ENCODE measurements at regions not wholly inside any gene's neighbourhood (a gene's known extent, or its start where the extent isn't known, plus 50 kb on each side); places are given as distances from the start of the nearest gene placed in this dataset.

DNA sequence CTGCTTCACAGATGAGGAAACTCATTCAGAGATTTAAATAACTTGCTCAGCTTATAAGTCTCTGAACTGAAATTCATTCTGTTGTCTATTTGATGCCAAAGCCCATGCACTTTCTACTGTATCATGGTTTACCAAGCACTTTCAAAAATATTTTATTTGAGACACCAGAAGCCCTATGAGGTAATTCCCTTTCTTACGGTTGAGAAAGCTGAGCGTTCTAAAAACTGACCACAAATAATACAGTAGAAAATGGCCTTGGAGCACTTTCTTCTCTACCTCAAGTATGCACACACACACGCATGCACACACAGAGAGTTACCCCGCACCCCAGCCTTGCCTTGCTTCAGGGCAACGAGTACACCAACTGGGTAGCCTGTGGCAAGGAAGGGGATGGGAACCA lies 228.5 kb downstream of the RFC3 start:
- no peak for DNase-seq

DNA sequence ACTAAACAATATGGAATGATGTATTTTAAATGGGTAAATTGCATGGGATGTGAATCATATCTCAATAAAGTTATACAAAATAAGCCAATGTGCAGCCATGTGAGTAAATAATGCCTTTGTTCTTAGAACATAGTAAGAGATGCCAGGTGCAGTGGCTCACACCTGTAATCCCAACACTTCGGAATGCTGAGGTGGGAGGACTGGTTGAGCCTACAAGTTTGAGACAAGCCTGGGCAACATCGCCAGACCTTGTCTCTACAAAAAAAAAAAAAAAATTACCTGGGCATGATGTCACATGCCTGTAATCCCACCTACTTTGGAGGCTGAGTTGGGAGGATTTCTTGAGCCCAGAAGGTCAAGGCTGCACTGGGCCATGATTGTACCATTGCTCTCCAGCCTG lies 230.7 kb downstream of the RFC3 start:
- no peak for DNase-seq

DNA sequence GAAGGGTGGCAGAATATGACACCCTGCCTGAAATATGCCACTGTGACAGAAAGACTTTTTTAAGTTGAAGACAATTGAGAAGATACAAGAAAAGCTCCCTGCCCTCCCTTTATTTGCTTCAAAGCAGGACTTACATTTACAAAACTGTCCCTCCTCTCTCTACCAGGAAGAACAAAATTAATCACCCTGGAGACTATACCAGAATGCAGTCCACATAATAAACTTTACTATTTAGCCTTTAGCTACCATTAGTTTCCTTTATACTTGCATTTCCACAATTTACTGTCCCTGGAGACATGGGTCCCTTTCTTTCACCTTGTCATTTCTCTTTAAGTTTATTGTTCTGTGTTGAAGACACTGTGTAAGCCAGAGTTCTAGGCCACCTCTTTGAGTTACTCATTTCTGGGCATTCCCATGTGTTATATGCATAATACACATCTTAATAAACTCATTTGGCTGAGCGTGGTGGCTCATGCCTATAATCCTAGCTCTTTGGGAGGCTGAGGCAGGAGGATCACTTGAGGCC lies 238.8 kb downstream of the RFC3 start:
- no peak for DNase-seq

DNA sequence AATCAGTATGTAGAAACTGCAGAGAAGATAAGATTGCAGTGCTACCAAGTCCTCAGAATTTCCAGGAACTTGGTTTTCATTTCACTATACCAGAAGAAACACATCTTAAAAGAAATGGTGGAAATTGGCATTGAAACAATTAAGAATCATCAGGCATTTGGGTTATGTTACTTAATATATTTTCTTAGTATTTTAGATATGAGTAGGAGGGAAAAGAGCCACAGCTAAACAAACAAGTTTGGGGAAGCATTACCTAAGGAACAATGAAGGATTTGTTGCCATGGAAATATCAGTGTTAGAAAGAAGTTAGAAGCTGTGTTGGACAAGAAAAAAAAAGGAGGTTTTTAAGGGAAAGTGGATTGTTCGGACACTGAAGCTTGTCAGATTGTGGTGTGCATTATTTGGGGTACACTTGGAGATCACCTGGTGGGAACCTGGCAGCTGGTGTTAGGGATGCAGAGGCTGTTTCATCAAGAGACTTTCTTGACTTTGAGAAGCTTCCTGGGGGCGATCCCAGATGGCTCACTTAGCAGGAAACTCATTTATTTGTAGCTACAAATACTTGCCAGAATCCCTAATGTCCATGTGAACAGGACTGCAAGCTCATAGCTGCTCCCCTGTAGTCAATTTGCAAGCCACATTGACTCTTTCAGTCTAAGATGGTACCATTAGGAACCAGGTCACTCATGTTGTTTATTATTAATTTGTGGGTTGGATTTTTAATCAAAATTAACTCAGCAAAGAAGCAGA lies 246.7 kb downstream of the RFC3 start:
- no peak for DNase-seq

DNA sequence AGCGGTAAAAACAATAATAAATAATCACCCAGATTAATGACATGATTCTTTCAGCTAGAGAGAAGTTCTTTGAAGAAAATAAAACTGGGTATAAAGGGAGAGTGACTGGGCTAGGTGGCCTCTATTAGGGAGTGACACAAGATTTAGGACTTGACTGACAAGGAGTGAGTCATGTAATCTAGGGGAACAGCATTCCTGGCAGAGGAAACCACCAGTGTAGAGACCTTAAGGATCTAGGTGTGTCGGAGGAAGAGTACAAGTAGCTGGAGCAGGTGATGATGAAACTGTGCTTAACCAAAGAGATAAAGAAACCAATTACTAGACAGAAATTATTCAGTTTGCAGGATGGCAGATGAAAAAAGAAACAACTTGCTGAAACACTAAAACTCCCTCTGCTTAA lies 248.0 kb downstream of the RFC3 start:
- DNase-seq = no peak

DNA sequence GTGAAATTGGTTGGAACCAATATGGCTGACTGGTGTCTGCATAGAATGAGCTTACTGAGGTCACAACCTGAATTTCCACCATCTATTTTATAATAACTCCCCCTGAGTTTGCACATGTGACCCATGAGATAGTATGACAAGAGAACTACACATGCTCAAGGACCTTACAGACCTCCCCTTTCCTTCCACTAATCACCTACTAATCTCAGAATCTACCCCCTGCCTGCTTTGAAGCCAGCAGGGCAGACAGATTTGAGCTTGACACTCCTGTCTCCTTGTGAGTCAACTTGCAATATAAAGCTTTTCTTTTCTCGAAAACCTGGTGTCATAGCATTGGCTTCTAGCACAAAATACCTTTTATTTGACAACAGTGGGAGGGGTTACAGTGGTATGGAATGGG lies 248.4 kb downstream of the RFC3 start:
- DNase-seq = no peak

DNA sequence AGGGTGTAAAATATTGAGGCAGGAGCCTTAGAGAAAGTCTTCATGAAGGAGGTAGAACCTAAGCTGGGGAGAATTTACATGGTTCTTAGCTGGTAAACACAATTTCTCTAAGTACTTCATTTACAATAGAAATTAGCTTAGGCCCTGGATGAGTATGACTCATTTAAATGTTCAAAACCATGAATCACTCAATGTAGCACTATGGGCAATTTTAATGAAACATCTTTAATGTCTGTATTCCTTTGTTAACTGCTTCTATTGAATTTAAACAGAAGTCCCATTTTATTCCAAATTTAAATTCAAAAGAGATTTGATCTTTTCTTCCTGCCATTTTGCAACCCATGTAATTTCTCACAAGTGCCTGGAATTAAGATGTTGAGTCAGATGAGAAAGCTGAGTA lies 252.1 kb downstream of the RFC3 start:
- DNase-seq = no peak

DNA sequence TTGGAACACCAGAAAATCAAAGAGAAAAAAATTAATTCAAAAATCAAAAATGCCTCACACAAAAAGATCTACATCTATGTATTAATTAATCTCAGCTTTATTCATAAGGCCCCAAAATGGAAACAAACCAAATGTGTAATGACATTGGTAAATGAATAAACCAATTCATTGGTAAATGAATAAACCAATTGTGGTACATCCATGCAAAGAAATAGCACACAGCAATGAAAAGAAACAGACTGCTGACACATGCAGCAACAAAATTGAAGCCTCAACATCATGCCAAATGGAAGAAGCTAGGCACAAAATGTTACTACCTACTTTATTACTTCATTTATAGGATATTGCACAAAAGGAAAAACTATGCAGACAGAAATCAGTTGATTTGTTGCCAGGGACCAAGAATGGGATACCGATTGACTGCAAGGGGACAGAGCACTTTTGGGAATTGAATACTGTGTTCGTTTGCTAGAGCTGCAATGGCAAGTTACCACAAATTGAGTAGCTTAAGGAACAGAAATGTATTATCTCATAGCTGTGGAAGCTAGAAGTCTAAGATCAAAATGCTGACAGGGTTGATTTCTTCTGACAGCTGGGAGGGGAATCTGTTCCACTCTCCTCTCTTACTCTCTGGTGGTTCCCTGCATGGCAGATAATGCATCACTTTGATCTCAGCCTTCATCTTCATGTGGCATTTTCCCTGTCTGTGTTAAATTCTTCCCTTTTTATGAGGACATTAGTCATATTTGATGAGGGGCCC lies 252.8 kb downstream of the RFC3 start:
- DNase-seq = no peak

DNA sequence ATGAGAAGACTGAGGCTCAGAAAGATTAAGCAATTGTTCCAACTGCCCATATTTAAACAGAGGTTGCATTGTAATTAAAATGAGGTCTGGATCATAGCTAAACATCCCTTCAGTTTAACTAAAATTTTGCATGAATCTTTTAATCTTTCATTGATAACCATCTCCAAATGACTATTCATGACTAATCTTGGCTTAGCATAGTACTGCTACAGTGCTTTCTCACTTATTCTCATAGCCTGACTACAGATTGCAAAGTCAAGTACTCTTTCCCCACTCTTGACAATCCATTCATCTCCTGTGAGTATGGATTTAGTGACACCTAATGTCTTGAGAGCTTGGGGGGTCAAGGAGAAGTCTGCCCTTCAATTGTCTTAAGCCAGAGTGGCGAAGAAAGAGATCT lies 258.4 kb downstream of the RFC3 start:
- no peak for DNase-seq

DNA sequence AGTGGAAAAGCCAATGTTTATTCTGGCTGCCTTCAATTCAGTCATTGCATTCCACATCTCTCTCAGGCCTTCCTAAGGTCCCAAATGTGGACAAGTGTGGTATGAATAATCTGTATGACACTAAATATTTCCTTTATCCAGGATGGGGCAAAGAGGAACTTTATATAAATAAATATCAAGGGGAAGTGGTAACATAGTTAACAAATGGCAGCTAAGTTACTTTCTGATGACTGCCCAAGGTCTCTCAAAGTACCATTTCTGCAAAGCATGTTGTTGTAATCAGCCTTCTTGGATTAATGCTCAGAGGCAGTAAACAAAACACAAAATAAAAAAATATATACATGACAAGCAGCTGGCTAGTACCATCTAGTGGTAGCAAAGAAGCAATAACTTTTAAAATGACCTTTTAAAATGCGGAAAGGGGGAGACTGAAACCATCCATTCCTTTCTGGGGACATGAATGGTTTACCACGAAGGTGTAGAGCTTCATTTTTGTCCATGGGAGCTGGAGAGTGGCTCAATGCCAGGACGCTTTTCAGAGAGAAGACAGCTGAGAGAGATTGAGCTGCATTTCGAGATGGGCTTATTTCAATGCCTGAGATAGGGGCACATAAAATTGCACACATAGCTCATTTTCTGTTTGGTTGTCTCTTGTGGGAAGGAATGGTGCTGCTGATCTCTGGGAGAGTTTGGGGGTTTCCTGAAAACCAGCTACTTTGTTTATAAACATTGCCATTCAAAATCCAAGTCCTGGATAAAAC lies 259.2 kb downstream of the RFC3 start:
- no peak for DNase-seq

DNA sequence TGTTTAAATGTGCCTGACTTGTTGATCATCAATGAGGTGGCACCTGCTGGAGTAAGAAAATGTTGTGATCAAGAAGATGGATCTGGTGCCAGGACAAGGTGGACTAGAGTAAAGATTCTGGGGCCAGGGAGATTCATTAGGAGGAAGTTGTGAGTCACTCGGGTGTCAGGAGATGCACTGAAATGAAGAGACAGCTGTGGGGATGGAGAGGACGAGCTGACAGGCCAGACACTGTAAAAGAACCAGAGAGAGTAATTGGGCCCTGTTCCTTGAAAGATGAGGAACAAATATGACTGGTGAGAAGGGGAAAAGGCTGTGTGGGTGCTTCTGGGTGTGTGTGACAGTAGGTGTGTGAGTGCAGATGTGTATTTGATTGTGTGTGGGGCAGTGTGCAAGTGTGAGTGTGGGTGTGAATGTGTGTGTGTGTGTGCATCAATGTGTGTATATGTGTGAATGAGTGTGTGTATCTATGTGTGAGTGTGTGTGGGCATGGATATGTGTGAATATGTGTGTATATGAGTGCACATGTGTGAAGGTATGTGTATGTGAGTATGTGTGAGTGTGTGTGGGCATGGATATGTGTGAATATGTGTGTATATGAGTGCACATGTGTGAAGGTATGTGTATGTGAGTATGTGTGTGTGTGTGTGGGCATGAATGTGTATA lies 260.5 kb downstream of the RFC3 start:
- DNase-seq = no peak

DNA sequence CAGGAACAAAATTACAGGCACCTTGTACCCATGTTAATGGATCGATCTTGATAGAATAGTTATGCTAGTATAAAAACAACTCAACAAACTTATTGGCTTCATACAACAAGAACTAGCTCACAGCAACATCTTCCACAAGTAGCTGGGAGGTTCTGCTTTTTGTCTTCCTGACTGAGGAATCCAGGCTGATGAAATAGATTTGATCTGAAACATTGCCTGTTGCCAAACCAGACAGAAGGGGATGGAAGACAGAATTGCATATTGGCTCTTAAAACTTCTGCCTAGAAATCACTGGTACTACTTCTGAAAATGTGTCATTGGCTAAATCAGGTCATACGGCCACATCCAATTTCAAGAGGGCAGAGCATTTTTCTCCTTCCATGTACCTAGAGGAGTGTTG lies 267.3 kb downstream of the RFC3 start:
- DNase-seq = no peak

DNA sequence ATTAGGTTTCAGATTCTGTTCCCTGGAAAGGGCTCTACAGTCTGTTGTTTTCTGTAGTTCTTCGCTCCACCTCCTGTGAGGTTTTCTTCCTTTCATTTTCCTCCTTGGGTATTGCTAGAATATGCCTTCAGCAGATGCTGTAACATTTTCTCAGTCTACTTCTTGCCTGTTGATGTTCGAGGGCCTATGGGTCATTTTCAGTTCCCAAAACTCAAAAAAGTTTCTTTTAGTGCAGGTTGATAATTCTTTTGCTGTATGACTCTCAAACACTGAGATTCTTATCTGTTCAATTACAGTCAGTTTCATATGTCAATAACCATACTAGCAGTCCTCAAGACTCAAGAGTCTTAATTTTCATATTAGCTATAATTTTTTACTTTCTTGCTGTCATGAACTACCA lies 268.3 kb downstream of the RFC3 start:
- DNase-seq = no peak

DNA sequence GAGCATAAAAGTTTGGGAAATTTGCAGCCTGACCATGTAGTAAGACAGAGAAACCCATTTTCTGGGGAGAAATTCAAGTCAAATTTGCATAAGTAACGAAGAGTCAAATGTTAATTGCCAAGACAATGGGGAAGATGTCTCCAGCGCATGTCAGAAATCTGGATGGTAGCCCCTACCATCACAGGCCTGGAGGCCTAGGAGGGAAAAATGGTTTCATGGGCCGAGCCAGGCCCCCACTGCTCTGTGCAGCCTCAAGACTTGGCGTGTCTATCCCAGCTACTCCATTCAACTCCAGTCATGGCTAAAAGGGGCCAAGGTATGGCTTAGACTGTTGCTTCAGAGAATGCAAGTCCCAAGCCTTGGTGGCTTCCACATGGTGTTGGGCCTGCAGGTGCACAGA lies 269.8 kb downstream of the RFC3 start:
- DNase-seq = no peak

DNA sequence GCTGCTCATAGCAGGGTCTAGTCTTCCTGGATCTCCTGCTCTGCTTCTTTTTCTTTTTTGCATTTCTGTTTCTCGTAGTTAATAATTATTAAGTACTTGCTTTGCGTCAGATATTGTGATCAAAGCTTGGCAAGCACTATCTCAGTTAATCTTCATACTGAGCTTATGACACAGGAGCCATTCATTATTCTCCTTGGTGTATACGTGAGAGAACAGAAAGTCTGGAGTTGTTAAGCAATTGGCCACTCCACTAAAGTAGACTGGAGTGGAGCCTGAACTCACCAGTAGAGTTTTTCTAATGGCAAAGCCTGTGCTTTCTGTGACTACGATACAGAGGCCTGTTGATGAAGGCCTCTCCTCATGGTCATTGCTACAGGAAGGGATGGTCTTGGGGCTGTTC lies 285.9 kb downstream of the RFC3 start:
- DNase-seq = no peak

DNA sequence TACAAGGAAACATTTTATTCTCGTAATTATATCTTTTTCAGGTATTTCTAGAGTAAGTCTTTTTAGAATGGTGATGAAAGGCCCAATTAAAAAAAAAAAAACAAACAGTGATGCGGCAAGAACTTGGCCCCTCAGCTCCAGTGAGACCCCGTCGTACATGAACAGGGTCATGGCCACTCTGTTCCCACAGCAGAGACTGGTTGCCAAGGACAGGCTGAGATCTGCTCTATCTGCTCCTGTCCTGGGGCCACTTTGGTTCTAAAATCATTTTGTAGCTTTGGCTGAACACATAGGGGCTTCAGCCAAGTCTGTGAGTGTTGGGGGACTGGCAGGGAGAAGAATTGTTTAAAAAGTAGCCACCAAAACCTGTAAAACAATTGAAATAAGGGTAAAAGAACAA lies 286.9 kb downstream of the RFC3 start:
- DNase-seq = no peak

DNA sequence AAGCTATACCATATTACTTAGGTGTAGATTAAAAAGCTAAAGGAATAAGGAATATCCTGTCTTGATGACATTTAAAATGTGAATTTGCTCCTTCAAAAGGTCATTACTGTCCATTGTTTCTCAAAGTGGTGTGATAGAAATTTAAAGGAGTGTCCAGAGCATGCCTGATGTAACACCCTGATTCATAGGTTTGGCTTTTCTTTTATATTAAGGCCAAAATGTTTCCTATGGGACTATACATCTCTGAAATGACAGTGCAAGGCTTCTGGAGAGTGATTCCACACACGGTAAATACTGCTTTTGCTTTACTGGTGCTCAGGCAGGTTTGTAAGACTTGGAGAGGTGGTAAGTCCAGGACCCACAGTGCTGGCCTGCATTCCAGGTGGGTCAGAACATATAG lies 289.9 kb downstream of the RFC3 start:
- no peak for DNase-seq

DNA sequence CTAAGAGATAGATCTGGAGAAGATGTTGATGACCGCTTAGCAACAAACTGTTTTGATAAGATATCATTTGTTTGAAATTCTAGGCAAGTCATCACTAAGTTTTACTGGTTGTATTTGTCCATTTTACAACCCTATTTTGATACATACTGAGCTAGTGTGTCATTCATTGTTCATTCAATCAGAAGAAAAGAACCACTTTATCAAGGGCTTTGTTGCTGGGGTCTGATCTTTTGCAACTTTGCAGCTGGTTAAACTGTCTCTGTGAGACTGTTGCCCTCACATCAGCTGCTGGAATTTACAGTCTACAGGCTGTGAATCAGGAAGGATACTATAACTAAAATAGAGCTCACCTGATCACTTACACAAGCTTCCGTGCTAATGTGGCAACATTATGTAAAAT lies 290.5 kb downstream of the RFC3 start:
- DNase-seq = no peak

DNA sequence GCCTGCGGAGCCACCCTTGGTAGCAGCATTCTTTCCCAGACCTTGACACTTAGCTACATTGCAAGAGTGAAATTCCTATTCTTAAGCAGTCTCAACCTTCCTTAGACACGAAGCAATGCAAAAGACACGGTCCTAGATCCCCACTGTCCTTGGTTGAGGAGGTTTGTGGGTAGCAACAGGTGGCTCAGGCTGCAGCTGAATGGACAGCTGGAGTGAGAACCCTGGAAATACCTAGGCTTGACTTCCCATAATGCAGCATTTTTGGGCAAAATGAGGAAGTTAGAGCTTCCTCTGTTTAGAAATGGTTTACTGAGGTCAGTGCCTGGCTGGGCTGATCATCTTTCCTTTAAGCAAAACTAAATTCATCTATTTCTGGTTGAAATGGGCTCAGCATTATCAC lies 296.6 kb downstream of the RFC3 start:
- DNase-seq = no peak

DNA sequence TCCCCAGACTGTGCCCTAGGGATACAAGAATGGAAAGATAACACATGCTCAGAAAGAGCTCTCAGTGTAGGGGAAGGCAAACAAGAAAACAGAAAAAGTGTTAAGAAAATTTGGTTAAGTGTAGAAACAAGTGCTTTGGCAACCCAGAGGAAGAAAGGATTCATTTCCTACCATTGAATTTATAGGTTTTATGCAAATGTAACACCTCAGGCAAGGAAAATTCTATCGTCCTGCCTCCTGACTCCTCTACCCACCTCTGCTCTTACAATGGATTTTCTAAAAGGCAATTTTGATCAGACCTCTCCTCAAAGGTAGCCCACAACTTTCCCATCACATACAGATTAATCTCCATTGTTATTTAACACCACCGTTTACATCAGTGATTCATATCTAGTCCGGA lies 298.7 kb downstream of the RFC3 start:
- no peak for DNase-seq

DNA sequence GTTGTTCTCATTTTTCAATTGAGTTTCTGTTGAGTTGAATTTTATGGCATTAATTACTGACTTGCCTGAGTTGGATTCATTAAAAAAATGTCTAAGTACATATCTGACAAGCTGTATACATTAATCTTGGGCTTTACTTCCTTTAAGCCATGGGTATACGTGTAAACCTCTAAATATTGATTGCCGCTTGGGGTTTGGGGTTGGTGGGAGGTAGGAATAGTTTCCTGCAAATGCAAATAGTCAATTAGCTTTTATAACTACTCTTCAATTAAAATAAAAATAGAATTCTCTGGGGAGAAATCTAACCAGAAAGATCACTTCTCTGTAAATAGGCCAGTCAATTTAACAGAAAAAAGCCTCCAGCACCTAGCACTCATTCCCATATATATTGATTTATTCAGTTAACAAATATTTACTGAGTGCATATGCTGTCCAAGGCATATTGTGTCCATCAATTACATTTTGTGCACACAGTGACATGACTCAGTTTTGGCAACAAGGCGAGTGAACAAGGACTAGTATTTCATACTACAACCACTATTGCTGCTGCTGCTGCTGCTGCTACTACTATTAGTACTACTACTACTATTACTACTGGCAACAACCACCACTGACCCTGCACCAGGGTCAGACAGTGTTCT lies 306.8 kb downstream of the RFC3 start:
- DNase-seq = no peak

DNA sequence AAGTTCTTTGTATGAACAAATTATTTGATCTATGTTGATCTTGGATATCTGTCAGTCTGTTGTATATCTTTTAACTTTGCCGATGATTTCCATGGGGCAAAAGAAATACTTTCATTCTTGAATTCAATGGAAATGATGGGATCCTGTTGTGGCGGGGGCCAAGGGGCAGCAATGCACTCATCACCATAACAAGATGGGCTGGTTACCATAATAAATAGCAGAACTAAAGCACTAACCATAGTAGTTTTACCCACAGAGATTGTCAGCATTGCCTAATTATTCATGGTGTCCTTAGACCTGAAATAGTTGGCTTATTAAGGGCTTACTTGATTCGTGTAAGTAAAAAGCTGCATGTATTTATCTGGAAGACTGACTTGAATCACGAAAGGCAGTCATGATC lies 309.6 kb downstream of the RFC3 start:
- no peak for DNase-seq

DNA sequence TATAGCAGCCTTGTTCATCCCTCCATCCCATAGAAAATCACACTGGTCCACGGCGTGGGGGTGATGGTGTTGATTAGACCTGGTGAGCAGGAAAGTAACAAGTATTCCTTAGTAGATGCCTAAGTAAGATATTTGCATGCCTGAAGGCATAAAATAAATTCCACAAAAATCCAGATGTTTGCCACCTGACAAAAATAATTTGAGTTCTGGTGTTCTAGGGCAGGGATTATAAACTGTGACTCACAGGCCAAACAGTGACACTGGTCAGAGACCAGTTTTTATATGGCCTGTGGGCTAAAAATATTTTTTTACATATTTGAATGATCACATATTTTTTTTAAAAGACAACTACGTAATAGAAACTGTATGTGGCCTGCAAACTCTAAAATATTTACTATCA lies 310.7 kb downstream of the RFC3 start:
- no peak for DNase-seq
